Liver (tissue), 8 donors: ENCODE measurements at regions not wholly inside any gene's neighbourhood (a gene's known extent, or its start where the extent isn't known, plus 50 kb on each side); places are given as distances from the start of the nearest gene placed in this dataset.

Experiments
- DNase-seq: peaks from one replicate; pipeline ENCODE4 v3.0.0-alpha.2; 2017; ENCODE audit warnings: low spot score
- H3K27ac ChIP-seq, 2 donors: one replicate each; pipeline ENCODE4 v1.7.0; 2013; ENCODE audit warnings: inconsistent platforms in 2 of 2, low read length in 2 of 2, control low read depth in 1 of 2, low read depth in 1 of 2, mild to moderate bottlenecking in 1 of 2
- H3K27me3 ChIP-seq, 4 donors: one replicate each; pipeline versions ENCODE4 v1.6.1 to v1.7.0; 2013; ENCODE audit warnings: low read length in 3 of 4, inconsistent platforms in 1 of 4, mild to moderate bottlenecking in 1 of 4, moderate library complexity in 1 of 4; ENCODE audit not compliant: control insufficient read depth in 4 of 4, insufficient read depth in 4 of 4
- H3K36me3 ChIP-seq, 4 donors: one replicate each; pipeline versions ENCODE4 v1.6.1 to v1.7.0; 2013; ENCODE audit warnings: low read length in 3 of 4, mild to moderate bottlenecking in 3 of 4, low read depth in 1 of 4, moderate library complexity in 1 of 4; ENCODE audit not compliant: control insufficient read depth in 4 of 4, insufficient read depth in 3 of 4
- H3K4me1 ChIP-seq, 4 donors: one replicate each; pipeline versions ENCODE4 v1.6.1 to v1.7.0; 2013; ENCODE audit warnings: low read length in 3 of 4, mild to moderate bottlenecking in 3 of 4, moderate library complexity in 1 of 4; ENCODE audit not compliant: control insufficient read depth in 4 of 4, insufficient read depth in 4 of 4
- H3K4me3 ChIP-seq, 3 donors: one replicate each; pipeline versions ENCODE4 v1.6.1 to v1.7.0; 2013; ENCODE audit warnings: low read length in 3 of 3, control low read depth in 1 of 3, low read depth in 1 of 3, mild to moderate bottlenecking in 1 of 3
- H3K9ac ChIP-seq, 2 donors: one replicate each; pipeline ENCODE4 v1.7.0; 2013; ENCODE audit warnings: low read length in 2 of 2, mild to moderate bottlenecking in 2 of 2, moderate library complexity in 2 of 2, control low read depth in 1 of 2, low read depth in 1 of 2
- H3K9me3 ChIP-seq, 4 donors: one replicate each; pipeline versions ENCODE4 v1.6.1 to v1.7.0; 2013; ENCODE audit warnings: low read length in 3 of 4; ENCODE audit not compliant: control insufficient read depth in 4 of 4
- EGR1 ChIP-seq, 2 donors: IDR thresholded peaks; 2 replicates each; pipeline ENCODE4 v1.6.1; 2016 to 2018; ENCODE audit warnings: antibody characterized with exemption in 2 of 2, low read depth in 2 of 2
- FOXA2 ChIP-seq: IDR thresholded peaks from 2 replicates; pipeline ENCODE4 v1.6.1; 2016; ENCODE audit warnings: antibody characterized with exemption
- GABPA ChIP-seq, 2 donors: IDR thresholded peaks in 1 of 2; conservative IDR thresholded peaks in 1 of 2; 2 replicates each; pipeline ENCODE4 v1.6.1; 2016; ENCODE audit warnings: antibody characterized with exemption in 2 of 2, mild to moderate bottlenecking in 1 of 2, moderate library complexity in 1 of 2
- HNF4A ChIP-seq, 2 donors: conservative IDR thresholded peaks; 2 replicates each; pipeline ENCODE4 v1.6.1; 2016; ENCODE audit warnings: antibody characterized with exemption in 2 of 2, mild to moderate bottlenecking in 2 of 2
- HNF4G ChIP-seq: IDR thresholded peaks from 2 replicates; pipeline ENCODE4 v1.6.1; 2016; ENCODE audit warnings: antibody characterized with exemption
- JUND ChIP-seq, 2 donors: IDR thresholded peaks; 2 replicates each; pipeline ENCODE4 v1.6.1; 2016; ENCODE audit warnings: antibody characterized with exemption in 2 of 2
- RAD21 ChIP-seq, 2 donors: IDR thresholded peaks; 2 replicates each; pipeline ENCODE4 v1.6.1; 2016; ENCODE audit warnings: antibody characterized with exemption in 2 of 2, mild to moderate bottlenecking in 2 of 2
- RXRA ChIP-seq, 2 donors: IDR thresholded peaks; 2 replicates each; pipeline ENCODE4 v1.6.1; 2017 to 2018; ENCODE audit warnings: antibody characterized with exemption in 2 of 2, mild to moderate bottlenecking in 1 of 2
- SP1 ChIP-seq: IDR thresholded peaks from 2 replicates; pipeline ENCODE4 v1.6.1; 2018; ENCODE audit warnings: antibody characterized with exemption, mild to moderate bottlenecking
- TAF1 ChIP-seq: conservative IDR thresholded peaks from 2 replicates; pipeline ENCODE4 v1.6.1; 2016; ENCODE audit warnings: antibody characterized with exemption, mild to moderate bottlenecking
- YY1 ChIP-seq: IDR thresholded peaks from 2 replicates; pipeline ENCODE4 v1.6.1; 2016; ENCODE audit warnings: antibody characterized with exemption, mild to moderate bottlenecking
- WGBS: extraction: QIAGEN DNeasy Blood & Tissue Kit; methylation state at CpG from one replicate; pipeline ENCODE4 v1.1.7; 2013; 5-methylcytosine and 5-hydroxymethylcytosine counted together
- TF ChIP-seq, protein P1 (sequence below): IDR thresholded peaks from 2 replicates; pipeline ENCODE4 v1.6.1; 2016; ENCODE audit warnings: antibody characterized with exemption
- TF ChIP-seq, protein P2 (sequence below): IDR thresholded peaks from 2 replicates; pipeline ENCODE4 v1.6.1; 2016; ENCODE audit warnings: antibody characterized with exemption
- TF ChIP-seq, protein P3 (sequence below): IDR thresholded peaks from 2 replicates; pipeline ENCODE4 v1.6.1; 2016; ENCODE audit warnings: antibody characterized with exemption
- TF ChIP-seq, protein P4 (sequence below): IDR thresholded peaks from 2 replicates; pipeline ENCODE4 v1.6.1; 2016; ENCODE audit warnings: antibody characterized with exemption, mild to moderate bottlenecking
- TF ChIP-seq, protein P5 (sequence below): fragments of 150-350 bp; IDR thresholded peaks from 2 replicates; pipeline ENCODE4 v1.5.1; 2017; ENCODE audit warnings: improper control_type of control experiment, low read depth, low read length; ENCODE audit not compliant: missing input control
- donor health status: healthy.
- donor health status: healthy.
- donor health status: healthy.
- donor health status: healthy.
- donor health status: healthy.

DNA sequence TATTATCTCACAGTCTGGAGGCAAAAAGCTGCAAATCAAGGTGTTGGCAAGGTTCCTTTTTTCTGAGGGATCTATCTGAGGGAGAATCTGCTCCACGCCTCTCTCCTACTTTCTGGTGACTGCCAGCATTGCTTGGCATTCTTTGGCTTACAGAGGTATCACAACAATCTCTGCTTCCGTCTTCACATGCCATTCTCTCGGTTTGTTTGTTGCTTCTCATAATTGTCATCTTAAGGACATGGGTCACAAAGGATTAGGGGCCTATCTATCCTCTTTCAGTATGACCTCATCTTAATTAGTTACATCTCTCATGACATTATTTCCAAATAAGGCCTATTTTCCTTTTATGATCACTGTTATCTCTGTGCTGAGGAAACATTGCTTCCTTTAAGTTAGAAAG is 345.0 kb downstream of the FOXG1 start:
- TF ChIP-seq HNF4A (conservative IDR thresholded peaks at IDR 0.05), result no peak
- no peak for TF ChIP-seq GABPA (IDR thresholded peaks at IDR 0.05 in 1 of 2, conservative IDR thresholded peaks at IDR 0.05 in 1 of 2)
- no peak for TF ChIP-seq RXRA (IDR thresholded peaks at IDR 0.05)
- TF ChIP-seq, protein P1, sequence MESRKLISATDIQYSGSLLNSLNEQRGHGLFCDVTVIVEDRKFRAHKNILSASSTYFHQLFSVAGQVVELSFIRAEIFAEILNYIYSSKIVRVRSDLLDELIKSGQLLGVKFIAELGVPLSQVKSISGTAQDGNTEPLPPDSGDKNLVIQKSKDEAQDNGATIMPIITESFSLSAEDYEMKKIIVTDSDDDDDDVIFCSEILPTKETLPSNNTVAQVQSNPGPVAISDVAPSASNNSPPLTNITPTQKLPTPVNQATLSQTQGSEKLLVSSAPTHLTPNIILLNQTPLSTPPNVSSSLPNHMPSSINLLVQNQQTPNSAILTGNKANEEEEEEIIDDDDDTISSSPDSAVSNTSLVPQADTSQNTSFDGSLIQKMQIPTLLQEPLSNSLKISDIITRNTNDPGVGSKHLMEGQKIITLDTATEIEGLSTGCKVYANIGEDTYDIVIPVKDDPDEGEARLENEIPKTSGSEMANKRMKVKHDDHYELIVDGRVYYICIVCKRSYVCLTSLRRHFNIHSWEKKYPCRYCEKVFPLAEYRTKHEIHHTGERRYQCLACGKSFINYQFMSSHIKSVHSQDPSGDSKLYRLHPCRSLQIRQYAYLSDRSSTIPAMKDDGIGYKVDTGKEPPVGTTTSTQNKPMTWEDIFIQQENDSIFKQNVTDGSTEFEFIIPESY, result no peak
- no peak for TF ChIP-seq JUND (IDR thresholded peaks at IDR 0.05)
- TF ChIP-seq, protein P2, sequence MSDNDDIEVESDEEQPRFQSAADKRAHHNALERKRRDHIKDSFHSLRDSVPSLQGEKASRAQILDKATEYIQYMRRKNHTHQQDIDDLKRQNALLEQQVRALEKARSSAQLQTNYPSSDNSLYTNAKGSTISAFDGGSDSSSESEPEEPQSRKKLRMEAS, result no peak
- TF ChIP-seq EGR1 (IDR thresholded peaks at IDR 0.05; ENCODE audit: low read depth in 2 of 2), result no peak
- TF ChIP-seq, protein P3, sequence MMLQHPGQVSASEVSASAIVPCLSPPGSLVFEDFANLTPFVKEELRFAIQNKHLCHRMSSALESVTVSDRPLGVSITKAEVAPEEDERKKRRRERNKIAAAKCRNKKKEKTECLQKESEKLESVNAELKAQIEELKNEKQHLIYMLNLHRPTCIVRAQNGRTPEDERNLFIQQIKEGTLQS, result no peak
- TF ChIP-seq FOXA2, result no peak
- no peak for TF ChIP-seq YY1
- TF ChIP-seq RAD21 (IDR thresholded peaks at IDR 0.05), result no peak
- TF ChIP-seq, protein P4, sequence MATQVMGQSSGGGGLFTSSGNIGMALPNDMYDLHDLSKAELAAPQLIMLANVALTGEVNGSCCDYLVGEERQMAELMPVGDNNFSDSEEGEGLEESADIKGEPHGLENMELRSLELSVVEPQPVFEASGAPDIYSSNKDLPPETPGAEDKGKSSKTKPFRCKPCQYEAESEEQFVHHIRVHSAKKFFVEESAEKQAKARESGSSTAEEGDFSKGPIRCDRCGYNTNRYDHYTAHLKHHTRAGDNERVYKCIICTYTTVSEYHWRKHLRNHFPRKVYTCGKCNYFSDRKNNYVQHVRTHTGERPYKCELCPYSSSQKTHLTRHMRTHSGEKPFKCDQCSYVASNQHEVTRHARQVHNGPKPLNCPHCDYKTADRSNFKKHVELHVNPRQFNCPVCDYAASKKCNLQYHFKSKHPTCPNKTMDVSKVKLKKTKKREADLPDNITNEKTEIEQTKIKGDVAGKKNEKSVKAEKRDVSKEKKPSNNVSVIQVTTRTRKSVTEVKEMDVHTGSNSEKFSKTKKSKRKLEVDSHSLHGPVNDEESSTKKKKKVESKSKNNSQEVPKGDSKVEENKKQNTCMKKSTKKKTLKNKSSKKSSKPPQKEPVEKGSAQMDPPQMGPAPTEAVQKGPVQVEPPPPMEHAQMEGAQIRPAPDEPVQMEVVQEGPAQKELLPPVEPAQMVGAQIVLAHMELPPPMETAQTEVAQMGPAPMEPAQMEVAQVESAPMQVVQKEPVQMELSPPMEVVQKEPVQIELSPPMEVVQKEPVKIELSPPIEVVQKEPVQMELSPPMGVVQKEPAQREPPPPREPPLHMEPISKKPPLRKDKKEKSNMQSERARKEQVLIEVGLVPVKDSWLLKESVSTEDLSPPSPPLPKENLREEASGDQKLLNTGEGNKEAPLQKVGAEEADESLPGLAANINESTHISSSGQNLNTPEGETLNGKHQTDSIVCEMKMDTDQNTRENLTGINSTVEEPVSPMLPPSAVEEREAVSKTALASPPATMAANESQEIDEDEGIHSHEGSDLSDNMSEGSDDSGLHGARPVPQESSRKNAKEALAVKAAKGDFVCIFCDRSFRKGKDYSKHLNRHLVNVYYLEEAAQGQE, result no peak
- 43% methylated on average over 3 of the region's 3 CpGs for WGBS
- no peak for DNase-seq
- no peaks in the 10 kb centered on the region for H3K36me3 ChIP-seq
- no peak overlapping the region for H3K27ac ChIP-seq
- no peaks in the 10 kb centered on the region for H3K4me1 ChIP-seq
- H3K4me3 ChIP-seq, result no peak overlapping the region
- H3K9me3 ChIP-seq, result no peaks in the 10 kb centered on the region
- no peaks in the 10 kb centered on the region for H3K27me3 ChIP-seq
- H3K9ac ChIP-seq, result no peak overlapping the region

DNA sequence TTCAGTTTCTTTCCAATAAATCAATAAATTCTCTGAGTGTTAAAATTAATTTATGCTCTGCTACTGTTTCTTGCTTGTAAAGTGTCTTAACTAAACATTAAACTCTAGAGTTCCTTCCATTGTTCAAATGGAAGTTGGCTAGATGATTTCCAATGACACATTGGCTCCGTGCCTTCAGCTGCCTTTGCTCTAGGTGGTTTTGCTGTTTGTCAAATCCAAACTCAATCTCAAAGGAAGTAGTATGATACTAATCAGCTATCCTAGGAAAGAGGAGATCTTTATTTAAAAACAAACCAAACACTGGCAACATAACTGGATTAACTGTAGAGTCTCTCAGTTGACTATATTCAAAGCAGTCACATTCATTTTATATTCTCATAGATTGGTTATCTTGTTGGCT is 356.4 kb downstream of the FOXG1 start:
- no peak overlapping the region for H3K27ac ChIP-seq
- H3K36me3 ChIP-seq, result no peaks in the 10 kb centered on the region
- no peak overlapping the region for H3K4me3 ChIP-seq
- H3K9ac ChIP-seq, result no peak overlapping the region
- no peaks in the 10 kb centered on the region for H3K4me1 ChIP-seq
- 68% methylated on average over 1 of the region's 1 CpG for WGBS
- TF ChIP-seq JUND (IDR thresholded peaks at IDR 0.05), result no peak
- no peak for TF ChIP-seq EGR1 (IDR thresholded peaks at IDR 0.05; ENCODE audit: low read depth in 2 of 2)
- no peaks in the 10 kb centered on the region for H3K27me3 ChIP-seq
- H3K9me3 ChIP-seq, result no peaks in the 10 kb centered on the region
- no peak for DNase-seq

DNA sequence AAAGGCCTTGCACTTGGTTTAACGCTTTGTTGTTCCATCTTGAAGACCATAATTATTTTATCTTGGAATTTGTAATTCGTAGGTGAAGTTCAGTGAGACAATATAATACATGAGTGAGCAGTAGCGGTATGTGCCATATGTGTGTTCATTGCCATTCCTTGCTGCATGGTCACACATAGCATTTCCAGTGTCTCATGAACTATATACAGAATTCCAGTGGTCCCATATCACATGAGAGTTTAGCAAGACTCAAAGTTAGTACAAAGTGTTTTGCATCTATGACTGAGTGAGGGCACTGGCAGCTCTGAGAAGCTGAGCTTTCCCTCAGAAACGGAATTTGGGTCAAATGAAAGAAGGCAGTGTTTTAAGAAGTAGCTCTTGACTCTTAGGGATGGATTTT is 359.8 kb downstream of the FOXG1 start:
- Histone ChIP-seq H3K4me1 (no peaks in the 10 kb centered on the region), H3K27ac (no peak overlapping the region), H3K9ac (no peak overlapping the region), H3K9me3 (no peaks in the 10 kb centered on the region), H3K27me3 (no peaks in the 10 kb centered on the region), H3K4me3 (no peak overlapping the region), H3K36me3 (no peaks in the 10 kb centered on the region)
- DNase-seq, result no peak
- 70% methylated on average over 4 of the region's 4 CpGs for WGBS
- TF ChIP-seq, protein P4, result no peak
- TF ChIP-seq SP1, result no peak
- no peak for TF ChIP-seq HNF4G
- TF ChIP-seq, protein P5, sequence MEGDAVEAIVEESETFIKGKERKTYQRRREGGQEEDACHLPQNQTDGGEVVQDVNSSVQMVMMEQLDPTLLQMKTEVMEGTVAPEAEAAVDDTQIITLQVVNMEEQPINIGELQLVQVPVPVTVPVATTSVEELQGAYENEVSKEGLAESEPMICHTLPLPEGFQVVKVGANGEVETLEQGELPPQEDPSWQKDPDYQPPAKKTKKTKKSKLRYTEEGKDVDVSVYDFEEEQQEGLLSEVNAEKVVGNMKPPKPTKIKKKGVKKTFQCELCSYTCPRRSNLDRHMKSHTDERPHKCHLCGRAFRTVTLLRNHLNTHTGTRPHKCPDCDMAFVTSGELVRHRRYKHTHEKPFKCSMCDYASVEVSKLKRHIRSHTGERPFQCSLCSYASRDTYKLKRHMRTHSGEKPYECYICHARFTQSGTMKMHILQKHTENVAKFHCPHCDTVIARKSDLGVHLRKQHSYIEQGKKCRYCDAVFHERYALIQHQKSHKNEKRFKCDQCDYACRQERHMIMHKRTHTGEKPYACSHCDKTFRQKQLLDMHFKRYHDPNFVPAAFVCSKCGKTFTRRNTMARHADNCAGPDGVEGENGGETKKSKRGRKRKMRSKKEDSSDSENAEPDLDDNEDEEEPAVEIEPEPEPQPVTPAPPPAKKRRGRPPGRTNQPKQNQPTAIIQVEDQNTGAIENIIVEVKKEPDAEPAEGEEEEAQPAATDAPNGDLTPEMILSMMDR, result no peak
- no peak for TF ChIP-seq GABPA (IDR thresholded peaks at IDR 0.05 in 1 of 2, conservative IDR thresholded peaks at IDR 0.05 in 1 of 2)
- no peak for TF ChIP-seq JUND (IDR thresholded peaks at IDR 0.05)
- no peak for TF ChIP-seq TAF1
- TF ChIP-seq YY1, result no peak
- no peak for TF ChIP-seq RAD21 (IDR thresholded peaks at IDR 0.05)
- TF ChIP-seq, protein P3, result no peak
